Heart right ventricle (tissue), 16 donors: ENCODE measurements at regions not wholly inside any gene's neighbourhood (a gene's known extent, or its start where the extent isn't known, plus 50 kb on each side); places are given as distances from the start of the nearest gene placed in this dataset.

Source experiments
- ATAC-seq, 8 donors: fragments of 200-7000 bp; cut with Tn5 transposase; one replicate each; pipeline ENCODE4 v1.9.1; 2020; ENCODE audit warnings: mild to moderate bottlenecking in 8 of 8, moderate library complexity in 8 of 8, moderate number of reproducible peaks in 1 of 8
- DNase-seq, 2 donors: peaks; one replicate each; pipeline ENCODE4 v3.0.0-alpha.2; 2020
- H3K27ac ChIP-seq, 10 donors: fragments of 200-600 bp; sonication (generic) in 2 of 10; one replicate each; pipeline versions ENCODE4 v1.5.0 to v1.8.0; 2020 to 2022; ENCODE audit warnings: mild to moderate bottlenecking in 3 of 10
- H3K27me3 ChIP-seq, 7 donors: fragments of 200-600 bp; one replicate each; pipeline ENCODE4 v1.8.0; 2021 to 2022; ENCODE audit warnings: mild to moderate bottlenecking in 2 of 7
- H3K36me3 ChIP-seq, 9 donors: fragments of 200-600 bp; sonication (generic) in 1 of 9; one replicate each; pipeline versions ENCODE4 v1.5.0 to v1.8.0; 2020 to 2022; ENCODE audit warnings: mild to moderate bottlenecking in 2 of 9
- H3K4me1 ChIP-seq, 9 donors: fragments of 200-600 bp; sonication (generic) in 1 of 9; one replicate each; pipeline versions ENCODE4 v1.5.0 to v1.8.0; 2020 to 2022; ENCODE audit warnings: mild to moderate bottlenecking in 4 of 9
- H3K4me3 ChIP-seq, 10 donors: fragments of 200-600 bp; sonication (generic) in 2 of 10; one replicate each; pipeline versions ENCODE4 v1.5.0 to v1.8.0; 2020 to 2022; ENCODE audit warnings: mild to moderate bottlenecking in 7 of 10, moderate library complexity in 2 of 10
- H3K9me3 ChIP-seq, 11 donors: fragments of 200-600 bp in 10 of 11; sonication (generic) in 2 of 11; one replicate each; pipeline versions ENCODE4 v1.5.0 to v1.8.0; 2013 to 2022; ENCODE audit warnings: mild to moderate bottlenecking in 2 of 11, control low read depth in 1 of 11, moderate library complexity in 1 of 11
- WGBS, 2 donors: extraction: QIAGEN DNeasy Blood & Tissue Kit; methylation state at CpG; one replicate each; pipeline ENCODE4 v1.1.7; 2013; ENCODE audit warnings: inconsistent platforms in 1 of 2; 5-methylcytosine and 5-hydroxymethylcytosine counted together
- intact Hi-C, 10 donors: fragments of 100-400 bp; cut with DNase I; formaldehyde crosslinking; loops; one replicate each; pipeline versions ENCODE4 v1.11.1 to v1.14.2; 2022
- TF ChIP-seq, protein P1 (sequence below), 9 donors: fragments of 200-600 bp; sonication (generic) in 2 of 9; IDR thresholded peaks; one replicate each; pipeline versions ENCODE4 v1.5.0 to v1.8.0; 2021 to 2022; ENCODE audit warnings: antibody characterized with exemption in 9 of 9, mild to moderate bottlenecking in 5 of 9, moderate library complexity in 1 of 9
- donor health status: Arrhythmogenic right ventricular cardiomyopathy.
- donor health status: ischemic (EF 13 %, LVEDD 7.1; RV severe dilation, severe dysfunction).
- donor health status: healthy with polysubstance abuse.
- donor health status: DM: no; HTN: yes; CAD: no.
- donor health status: DM: no; HTN: no; CAD: no.
- donor health status: ischemic (EF 25% LVEDD 6.9; RV normal size, moderate dysfunction).
- donor health status: ischemic (EF 25% LVEDD 5.7; RV mildly dilated, moderate dysfunction).
- donor health status: healthy.
- donor health status: DM: yes; HTN: yes; CAD: no.
- donor health status: Ischemic cardiomyopathy.
- donor health status: ischemic (EF 35%, LVEDD 5.7; RV mildly dilated, moderate dysfunction).
- donor health status: nonischemic (EF 11% LVEDD 7.7; RV severe dilation, severe dysfunction).
- donor health status: DM: yes; HTN: yes; CAD: no.
- donor health status: PGD.
- donor health status: ischemic (EF 29% LVEDD 5.4; RV normal size, mild dysfunction).
- donor health status: nonischemic (EF 23%, LVEDD 6.1; RV moderate dilation, normal function).

DNA sequence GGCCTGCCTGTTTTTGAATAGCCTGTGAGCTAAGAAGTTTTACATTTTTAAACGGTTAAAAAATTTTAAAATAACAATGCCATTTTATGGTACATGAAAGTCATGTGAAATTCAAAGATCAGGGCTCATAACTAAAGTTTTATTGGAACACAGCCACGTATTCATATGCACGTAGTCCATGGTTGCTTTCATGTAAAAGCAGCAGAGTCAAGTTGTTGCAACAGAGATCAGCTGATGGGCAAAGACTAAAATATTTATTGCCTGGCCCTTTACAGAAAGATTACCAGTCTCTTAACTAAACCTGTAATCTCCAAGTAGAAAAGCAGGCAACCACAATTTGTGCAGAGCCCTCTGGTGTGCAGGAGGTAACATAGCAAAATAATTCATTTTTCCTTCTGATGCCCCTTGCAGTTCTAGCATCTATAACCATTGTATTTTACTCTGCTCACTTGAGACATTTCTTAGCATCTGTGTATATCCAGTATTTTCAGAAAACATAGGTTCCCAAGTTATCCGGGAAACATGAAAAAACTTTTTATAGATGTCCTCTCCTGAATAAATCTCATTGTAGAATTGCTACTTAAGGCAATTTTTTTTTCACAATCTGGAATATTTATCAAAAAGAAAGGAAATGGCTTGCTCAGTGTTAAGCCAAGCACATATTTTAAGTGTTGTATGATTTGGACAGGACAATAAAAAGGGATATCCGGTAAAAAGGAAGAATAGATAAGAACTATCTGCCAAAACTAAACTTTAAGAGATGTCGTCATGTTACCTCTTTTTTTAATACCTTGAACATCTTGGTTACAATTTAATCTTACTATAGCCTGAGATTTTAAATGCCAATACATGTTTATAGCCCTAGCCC, 430.8 kb downstream of the PLPP3 start:
- 59 to 64% methylated on average over 6 of the region's 6 CpGs for WGBS, 2 donors
- Histone ChIP-seq H3K27me3 (no peaks in the 10 kb centered on the region), H3K36me3 (no peaks in the 10 kb centered on the region), H3K4me3 (no peak overlapping the region), H3K4me1 (peaks cover 0 to 50% (median 7%) of the 10 kb centered on the region in 9 donors), H3K9me3 (no peaks in the 10 kb centered on the region), H3K27ac (peak overlapping the region in 4 of 10 donors; percentile 21 to 54 (median 38))
- DNase-seq (no peak), ATAC-seq (peak in 6 of 8 donors; percentile 27 to 79 (median 70))
- intact Hi-C loops, result loop anchor here in 1 of 10 donors (5.0 kb wide), 1 partner anchor 39 kb away; no protein-coding TSS in a partner anchor
- TF ChIP-seq, protein P1, sequence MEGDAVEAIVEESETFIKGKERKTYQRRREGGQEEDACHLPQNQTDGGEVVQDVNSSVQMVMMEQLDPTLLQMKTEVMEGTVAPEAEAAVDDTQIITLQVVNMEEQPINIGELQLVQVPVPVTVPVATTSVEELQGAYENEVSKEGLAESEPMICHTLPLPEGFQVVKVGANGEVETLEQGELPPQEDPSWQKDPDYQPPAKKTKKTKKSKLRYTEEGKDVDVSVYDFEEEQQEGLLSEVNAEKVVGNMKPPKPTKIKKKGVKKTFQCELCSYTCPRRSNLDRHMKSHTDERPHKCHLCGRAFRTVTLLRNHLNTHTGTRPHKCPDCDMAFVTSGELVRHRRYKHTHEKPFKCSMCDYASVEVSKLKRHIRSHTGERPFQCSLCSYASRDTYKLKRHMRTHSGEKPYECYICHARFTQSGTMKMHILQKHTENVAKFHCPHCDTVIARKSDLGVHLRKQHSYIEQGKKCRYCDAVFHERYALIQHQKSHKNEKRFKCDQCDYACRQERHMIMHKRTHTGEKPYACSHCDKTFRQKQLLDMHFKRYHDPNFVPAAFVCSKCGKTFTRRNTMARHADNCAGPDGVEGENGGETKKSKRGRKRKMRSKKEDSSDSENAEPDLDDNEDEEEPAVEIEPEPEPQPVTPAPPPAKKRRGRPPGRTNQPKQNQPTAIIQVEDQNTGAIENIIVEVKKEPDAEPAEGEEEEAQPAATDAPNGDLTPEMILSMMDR (IDR thresholded peaks at IDR 0.05), result peak in 5 of 9 donors; percentile 19 to 52 (median 32)

DNA sequence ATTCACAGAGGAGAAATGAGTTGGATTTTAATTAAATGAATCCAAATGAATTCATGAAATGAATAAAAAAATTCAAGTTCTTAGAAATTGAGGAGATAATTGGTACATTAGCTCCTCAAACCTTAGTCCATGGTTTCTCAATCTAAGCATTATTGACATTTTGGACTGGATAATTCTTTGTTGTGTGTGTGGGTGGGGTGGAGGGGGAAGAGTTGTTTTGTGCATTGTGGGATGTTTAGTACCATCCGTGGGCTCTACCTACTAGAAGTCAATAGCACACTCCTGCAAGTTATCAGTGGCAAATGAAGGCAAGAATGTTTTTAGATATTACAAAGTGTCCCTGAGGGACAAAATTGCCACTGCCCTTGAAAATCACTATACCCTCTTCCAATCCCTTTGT, 431.9 kb downstream of the PLPP3 start:
- no peak for ATAC-seq
- TF ChIP-seq, protein P1 (IDR thresholded peaks at IDR 0.05), result no peak
- H3K27me3 ChIP-seq, result no peaks in the 10 kb centered on the region
- WGBS, 2 donors, result 70 to 73% methylated on average over 1 of the region's 1 CpG
- H3K4me1 ChIP-seq, result peaks cover 0 to 40% (median 7%) of the 10 kb centered on the region in 9 donors
- H3K4me3 ChIP-seq, result no peak overlapping the region
- no peaks in the 10 kb centered on the region for H3K9me3 ChIP-seq
- intact Hi-C loops, result loop anchor here in 1 of 10 donors (5.0 kb wide), 1 partner anchor 40 kb away; no protein-coding TSS in a partner anchor
- no peak for DNase-seq
- no peaks in the 10 kb centered on the region for H3K36me3 ChIP-seq
- peak overlapping the region in 3 of 10 donors; percentile 24 to 45 (median 36) for H3K27ac ChIP-seq

DNA sequence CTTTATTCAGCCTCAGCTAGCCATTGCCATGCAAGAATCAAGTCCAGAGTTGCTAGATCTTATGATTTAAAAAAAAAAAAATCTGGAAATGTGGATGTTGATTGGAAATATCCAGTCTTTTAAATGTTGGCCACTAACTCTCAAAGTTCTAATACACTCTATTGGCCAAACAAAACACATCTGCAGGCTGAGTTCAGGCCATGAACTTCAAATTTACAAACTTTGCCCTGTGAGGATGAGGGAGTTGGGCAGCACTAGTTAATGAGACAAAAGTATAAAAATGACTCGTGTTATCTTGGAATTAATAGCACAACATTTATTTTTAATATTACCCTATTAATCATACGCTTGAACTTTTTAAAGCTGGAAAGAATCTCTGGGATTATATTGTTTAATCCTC, 432.3 kb downstream of the PLPP3 start:
- Histone ChIP-seq H3K27ac (peak overlapping the region in 3 of 10 donors; percentile 19 to 45 (median 21)), H3K4me1 (peaks cover 0 to 38% (median 7%) of the 10 kb centered on the region in 9 donors), H3K9me3 (no peaks in the 10 kb centered on the region), H3K36me3 (no peaks in the 10 kb centered on the region), H3K27me3 (no peaks in the 10 kb centered on the region), H3K4me3 (no peak overlapping the region)
- 73 to 75% methylated on average over 2 of the region's 2 CpGs for WGBS, 2 donors
- intact Hi-C loops, result loop anchor here in 1 of 10 donors (5.0 kb wide), 1 partner anchor 40 kb away; no protein-coding TSS in a partner anchor
- no peak for DNase-seq
- TF ChIP-seq, protein P1 (IDR thresholded peaks at IDR 0.05), result no peak
- peak in 3 of 8 donors; percentile 57 to 61 (median 57) for ATAC-seq

DNA sequence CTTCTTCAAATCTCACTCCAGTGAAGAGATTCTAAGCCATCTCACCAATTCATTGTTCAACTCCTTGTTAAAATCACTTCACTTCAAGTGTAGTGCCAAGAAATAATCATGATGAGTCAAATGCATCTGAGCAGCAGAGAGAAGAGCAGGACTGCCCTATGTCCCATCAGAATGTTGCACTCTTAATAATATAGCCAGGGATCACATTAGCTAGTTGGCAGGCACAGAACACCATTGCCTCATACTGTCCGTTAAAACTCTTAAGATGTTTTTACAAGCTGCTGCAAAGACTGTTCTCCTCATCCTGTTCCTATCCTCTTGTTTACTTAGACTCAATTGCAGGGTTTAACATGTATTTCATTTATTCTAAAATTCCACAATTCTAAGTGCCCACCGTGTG, 432.9 kb downstream of the PLPP3 start:
- Histone ChIP-seq H3K9me3 (no peaks in the 10 kb centered on the region), H3K4me1 (peaks cover 0 to 38% (median 7%) of the 10 kb centered on the region in 9 donors), H3K27ac (peak overlapping the region in 3 of 10 donors; percentile 0 to 19 (median 18)), H3K4me3 (no peak overlapping the region), H3K36me3 (no peaks in the 10 kb centered on the region), H3K27me3 (no peaks in the 10 kb centered on the region)
- intact Hi-C loops, result loop anchor here in 1 of 10 donors (5.0 kb wide), 1 partner anchor 41 kb away; no protein-coding TSS in a partner anchor
- WGBS, 2 donors, result 62 to 75% methylated on average over 2 of the region's 2 CpGs
- peak in 5 of 8 donors; percentile 27 to 69 (median 66) for ATAC-seq
- no peak for DNase-seq
- TF ChIP-seq, protein P1 (IDR thresholded peaks at IDR 0.05), result no peak
